Left lobe of liver (tissue), 2 donors: ENCODE measurements at regions not wholly inside any gene's neighbourhood (a gene's known extent, or its start where the extent isn't known, plus 50 kb on each side); places are given as distances from the start of the nearest gene placed in this dataset.

Experiments
- ATAC-seq: fragments of 200-7000 bp; cut with Tn5 transposase; one replicate; pipeline ENCODE4 v1.9.1; 2020; ENCODE audit warnings: mild to moderate bottlenecking, moderate library complexity
- DNase-seq: peaks from one replicate; pipeline ENCODE4 v3.0.0-alpha.2; 2020; ENCODE audit warnings: low spot score
- donor health status: DM: no; HTN: no; CAD: no; lungs with moderate emphysema.
- donor health status: DM: no; HTN: yes; CAD: no.

DNA sequence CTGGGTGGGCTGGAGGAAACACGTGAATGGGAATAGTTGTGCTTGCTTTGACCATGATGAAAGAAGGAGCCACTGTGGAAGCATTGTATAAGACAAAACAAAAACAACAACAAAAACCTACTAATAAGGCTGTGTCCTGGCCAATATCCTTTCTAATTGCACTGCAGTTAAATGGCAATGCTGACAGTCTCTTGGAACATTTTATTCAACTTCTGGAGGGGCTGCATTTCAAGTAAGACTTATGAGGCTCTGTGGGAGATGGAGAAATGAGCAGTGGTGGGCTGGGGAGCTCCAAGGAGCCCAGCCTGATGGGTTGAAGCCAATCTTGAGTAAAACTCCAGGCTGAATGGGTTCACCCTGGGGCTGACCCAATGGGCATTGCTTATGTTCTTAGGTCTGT lies 99.8 kb upstream of the ROPN1 start:
- DNase-seq (no peak), ATAC-seq (no peak)

DNA sequence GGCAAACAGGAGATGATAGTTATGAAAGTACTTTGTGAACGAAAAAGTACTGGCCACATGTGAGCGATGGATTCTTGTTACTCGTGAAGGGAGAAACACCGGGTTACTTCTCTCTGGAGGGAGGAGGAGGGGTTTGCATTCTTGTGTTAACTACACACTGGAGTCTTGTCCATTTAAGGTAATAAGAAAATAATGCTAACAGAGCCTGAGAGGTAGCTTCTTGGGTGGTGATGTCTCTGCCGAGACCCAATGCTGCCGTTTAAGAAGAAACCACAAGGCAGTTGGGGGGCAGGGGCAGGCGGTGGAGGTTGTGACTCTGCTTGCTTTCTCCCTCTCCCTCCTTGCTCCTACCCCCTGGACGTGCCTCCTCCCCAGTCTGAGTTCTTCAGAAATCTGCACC lies 100.9 kb upstream of the ROPN1 start:
- no peak for ATAC-seq
- DNase-seq, result no peak

GRCh38 chr3:124094496-124094895 lies 102.6 kb upstream of the ROPN1 start:
- ATAC-seq (no peak), DNase-seq (no peak)

DNA sequence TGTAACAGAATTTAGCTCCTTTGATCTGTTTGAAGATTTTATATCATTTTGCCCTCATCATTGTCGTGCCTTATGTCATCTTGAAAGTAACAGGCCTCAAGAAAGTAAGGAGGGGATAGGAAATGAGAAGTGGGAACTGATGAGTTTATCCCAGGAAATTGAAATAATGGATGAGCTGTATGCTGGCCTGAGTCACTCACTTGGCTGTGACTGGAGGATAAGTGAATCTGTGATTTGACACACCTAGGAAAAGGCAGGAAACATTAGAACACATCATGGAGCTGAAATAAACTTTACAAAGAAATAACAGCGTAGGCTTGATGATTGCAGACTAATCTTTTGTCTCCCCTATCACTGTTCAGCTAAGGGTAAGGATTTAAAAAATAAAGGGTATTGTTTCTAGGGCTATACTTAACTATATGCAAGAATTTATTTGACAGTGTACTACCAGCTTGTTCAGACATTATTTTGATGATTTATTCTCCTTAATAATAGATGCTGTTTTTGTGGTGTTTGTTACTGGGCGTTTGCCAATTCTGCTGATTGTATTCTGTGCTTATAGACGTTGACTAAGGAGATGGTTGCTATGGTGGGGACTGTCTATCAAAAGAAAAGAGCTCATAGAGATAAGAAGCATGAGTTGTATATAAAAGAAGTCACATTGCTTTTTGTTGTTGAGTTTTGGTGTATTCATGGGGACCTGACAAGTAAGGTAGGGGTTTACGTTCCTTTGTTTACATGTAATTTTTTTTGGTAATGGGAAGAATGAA lies 105.6 kb upstream of the ROPN1 start:
- DNase-seq, result no peak
- no peak for ATAC-seq

GRCh38 chr3:124101643-124102042 lies 109.7 kb upstream of the ROPN1 start:
- ATAC-seq (no peak), DNase-seq (no peak)

- no peak for DNase-seq
- no peak for ATAC-seq
Observed at GRCh38 chr3:124107104-124107890, 115.4 kb upstream of the ROPN1 start.

GRCh38 chr3:124108446-124108845 lies 116.5 kb upstream of the ROPN1 start:
- DNase-seq, result no peak
- ATAC-seq, result no peak

DNA sequence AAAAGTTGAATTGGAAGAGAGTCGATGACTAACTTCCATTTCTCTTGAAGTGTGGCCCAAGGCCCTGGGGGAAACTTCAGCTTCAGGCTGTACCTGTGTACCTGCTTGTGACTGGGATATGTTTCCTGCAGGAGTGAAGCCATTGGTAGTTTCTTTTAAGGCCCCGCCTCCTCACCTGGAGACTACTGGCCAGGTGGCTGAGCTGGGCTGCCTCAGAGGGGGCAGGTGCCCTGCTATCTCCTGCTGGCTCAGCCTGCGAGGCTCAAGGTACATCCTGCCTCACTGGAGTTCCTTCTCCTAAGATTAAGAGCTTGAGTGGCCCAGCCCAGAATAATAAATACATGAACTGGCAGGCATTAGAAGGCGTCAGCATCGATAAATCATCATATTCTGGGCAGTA lies 121.6 kb upstream of the ROPN1 start:
- no peak for DNase-seq
- ATAC-seq, result no peak

DNA sequence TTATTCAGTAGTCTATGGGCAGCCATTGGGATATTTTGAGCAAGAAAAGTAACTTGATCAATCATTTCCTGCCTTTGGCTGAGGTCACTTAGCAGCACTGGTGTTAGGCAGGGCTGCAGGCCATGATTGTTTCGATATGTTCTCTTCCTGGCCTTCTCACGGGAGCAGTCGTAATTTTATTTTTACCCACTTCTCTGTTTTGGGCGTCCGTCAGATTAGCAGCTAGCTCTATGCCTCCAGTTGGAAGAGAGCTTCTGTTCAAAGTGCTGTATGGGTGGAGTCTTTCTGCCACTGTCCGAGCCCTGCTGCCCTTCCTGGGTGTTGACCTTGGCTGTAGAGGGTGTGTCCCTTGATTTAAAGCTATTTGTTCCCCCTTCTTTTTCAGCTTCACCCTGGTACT lies 123.4 kb upstream of the ROPN1 start:
- ATAC-seq (peak; percentile 35), DNase-seq (no peak)

GRCh38 chr3:124115956-124116355 lies 124.0 kb upstream of the ROPN1 start:
- ATAC-seq (no peak), DNase-seq (no peak)

DNA sequence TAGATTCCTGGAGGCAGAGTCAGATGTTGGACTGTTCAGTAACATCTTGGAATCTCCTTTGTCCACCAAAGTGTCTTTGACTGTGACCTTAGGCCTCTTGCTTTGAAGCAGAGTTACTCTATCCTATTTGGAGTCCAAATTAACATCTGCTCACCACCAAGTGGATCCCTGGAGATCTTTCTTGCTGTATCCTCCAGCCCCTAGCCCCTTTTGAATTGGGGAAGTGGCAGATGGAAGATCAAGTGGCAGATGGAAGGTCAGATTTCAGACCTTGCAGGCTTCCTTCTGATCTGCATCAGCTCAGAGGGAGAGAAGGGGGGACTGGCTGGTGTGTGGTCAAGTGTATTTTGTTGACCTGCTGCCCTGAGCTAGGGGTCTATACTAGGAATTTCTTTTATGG lies 125.0 kb upstream of the ROPN1 start:
- ATAC-seq (no peak), DNase-seq (no peak)

DNA sequence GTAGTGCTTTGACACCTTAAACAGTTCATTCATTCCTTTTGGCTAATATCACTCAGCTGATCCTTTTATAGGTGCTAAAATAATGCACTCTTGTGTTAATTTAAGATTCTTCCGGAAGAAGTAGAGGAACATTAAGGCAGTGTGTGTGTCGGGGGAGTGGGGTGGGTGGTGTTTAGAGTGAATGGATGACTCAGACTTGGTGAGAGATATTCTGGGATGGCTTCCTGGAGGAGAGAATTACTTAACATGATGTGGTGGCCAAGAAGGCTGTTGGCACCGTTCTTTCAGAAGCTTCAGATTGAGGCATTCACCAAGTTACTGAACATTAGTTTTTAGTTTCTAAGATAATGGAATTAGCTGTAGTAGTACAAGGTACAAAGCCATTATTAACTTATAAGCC lies 125.6 kb upstream of the ROPN1 start:
- DNase-seq (no peak), ATAC-seq (no peak)

GRCh38 chr3:124118397-124118796 lies 126.5 kb upstream of the ROPN1 start:
- no peak for ATAC-seq
- DNase-seq, result no peak

DNA sequence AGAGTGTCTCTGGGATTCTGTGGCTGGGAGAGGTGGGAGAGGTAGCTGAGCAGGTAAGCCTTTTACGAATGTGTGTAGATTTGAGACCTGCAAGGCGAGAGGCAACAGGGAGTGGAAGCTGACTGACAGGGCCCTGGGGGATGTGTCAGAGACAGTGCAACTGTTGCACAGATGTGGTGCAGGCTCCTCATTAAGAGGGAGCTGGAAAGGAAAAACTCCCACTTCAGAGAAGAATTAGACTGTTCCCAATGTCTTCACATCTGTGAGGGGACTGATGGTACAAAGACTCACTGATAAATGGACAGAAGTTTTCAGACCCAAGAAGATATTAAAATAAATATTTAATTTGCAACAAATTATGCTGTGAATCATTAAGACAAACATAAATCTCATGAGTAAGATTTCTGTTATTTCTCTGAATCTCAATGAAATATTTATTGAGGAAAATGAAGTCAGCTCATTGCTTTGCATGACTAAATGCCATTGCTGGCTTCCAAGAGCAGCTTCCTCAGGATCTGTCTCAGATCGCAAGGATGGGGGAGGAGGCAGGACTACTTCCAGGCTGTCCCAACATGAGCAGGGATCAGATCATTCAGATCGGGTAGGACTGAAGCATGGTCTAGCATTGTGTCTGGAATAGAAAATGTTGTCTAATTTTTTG lies 127.3 kb upstream of the ROPN1 start:
- no peak for ATAC-seq
- DNase-seq, result no peak

DNA sequence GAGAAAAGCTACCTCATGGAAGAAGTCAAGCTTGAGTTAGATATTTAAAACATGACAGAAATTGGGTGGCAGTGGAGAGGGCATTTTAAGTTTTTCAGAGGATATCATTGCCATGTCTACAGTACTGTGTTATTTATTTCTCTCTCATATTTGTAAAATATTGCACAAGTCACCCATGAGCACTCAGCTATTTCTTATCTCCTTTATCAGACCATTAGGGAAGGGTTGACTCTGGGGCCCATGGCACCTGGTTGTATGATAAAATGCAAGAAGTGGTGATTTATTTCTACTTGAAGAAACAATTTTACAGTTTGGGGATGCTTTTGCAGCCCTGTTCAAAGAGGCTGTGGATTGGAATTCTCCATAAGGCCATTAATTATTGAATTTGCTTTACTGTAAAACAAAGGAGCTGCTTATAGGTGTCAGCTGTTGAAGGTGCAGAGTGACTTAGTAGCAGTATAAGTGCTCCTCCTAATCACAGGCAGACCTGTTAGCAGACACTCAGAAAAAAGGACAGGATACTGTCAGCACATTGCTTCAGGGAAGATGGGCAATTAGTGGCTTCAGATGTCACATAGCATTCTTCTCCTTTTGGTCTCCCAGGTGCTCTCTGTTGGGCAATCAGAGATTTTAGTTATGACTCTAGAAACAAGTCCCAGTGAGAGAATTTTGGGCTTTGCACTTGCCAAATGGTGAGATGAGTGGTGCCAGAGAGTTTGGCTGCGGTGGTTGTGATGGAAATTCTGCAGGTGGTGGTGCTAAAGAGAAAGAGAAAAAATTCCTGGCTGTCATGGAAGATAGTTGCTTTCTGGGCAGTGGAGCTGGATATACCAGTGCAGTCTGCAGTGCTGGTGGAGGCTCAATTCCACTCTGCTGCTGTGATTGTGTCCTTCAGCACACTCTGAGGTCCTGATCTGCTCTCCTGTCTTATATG lies 129.7 kb upstream of the ROPN1 start:
- no peak for ATAC-seq
- DNase-seq, result no peak

DNA sequence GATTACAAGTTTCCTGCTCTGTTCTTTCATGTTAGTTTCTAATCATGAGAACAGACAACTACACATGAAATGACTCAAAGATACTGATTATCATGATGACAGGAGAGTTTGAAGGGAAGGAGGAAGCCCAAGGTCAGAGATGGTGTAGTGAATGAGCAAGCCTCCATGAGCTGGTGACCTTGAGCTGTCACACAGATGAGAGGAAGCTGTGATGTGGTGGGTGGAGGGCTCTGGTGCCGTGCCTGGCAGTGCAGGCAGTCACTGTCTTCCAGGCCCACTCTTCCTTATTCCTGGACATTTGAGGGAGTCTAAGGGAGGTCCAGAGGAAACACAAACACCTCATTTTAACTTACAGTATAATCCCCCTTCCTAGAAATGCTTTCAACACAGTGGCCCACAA lies 133.4 kb upstream of the ROPN1 start:
- ATAC-seq, result no peak

DNA sequence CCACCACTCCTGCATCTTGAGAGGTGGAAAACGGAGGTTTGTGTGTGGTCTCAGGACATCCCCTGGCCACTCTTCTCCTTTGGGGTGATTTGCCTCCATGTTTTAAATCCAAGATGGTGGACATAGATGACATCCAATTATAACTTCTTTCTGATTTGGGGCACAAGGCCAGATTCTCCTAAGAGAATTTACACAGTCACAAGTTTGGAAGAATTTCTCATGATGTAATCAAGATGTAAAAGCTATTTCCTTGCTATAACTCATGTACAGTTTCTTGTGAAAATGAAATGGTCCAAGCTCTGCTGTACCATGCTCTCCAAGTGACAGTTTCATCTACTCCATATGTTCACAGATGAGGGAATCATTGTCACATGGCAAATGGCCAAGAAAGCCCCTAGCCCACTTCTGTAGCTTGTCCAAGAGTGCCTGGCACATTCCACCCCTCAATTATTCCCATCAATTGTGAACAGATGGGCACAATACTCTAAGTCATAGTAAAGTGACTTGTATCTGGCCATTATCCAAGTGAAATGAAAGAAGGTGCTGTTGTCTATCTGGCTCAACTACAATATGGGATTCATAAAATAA lies 134.6 kb upstream of the ROPN1 start:
- DNase-seq (no peak), ATAC-seq (no peak)

More for the DNA sequence above, 133.4 kb upstream of the ROPN1 start:
- DNase-seq, result no peak

DNA sequence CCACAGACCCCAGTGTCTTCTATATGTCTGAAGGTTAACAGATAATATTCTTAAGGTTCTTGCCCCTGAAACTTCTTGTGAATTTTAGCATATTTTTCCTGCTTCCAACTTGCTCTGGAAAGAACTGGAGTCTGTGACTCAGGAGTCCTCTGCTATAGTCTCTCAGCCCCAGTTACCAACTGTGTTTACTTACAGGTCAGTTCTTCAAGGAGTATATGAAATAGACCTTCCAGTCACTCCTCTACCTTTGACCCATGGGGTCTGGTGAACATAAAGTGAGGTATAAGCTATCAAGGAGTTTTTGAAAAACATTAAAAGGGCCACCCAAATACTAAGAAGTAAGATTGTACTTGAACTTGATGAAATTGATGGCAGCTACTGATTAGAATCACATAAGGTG lies 139.2 kb upstream of the ROPN1 start:
- DNase-seq (no peak), ATAC-seq (no peak)

GRCh38 chr3:124131580-124131979 lies 139.7 kb upstream of the ROPN1 start:
- ATAC-seq (no peak), DNase-seq (no peak)

- ATAC-seq (no peak), DNase-seq (no peak)
Observed at GRCh38 chr3:124132813-124133212, 140.9 kb upstream of the ROPN1 start.
